SU-DHL-6 (cell line): ENCODE measurements at regions not wholly inside any gene's neighbourhood (a gene's known extent, or its start where the extent isn't known, plus 50 kb on each side); places are given as distances from the start of the nearest gene placed in this dataset.

Source experiments
- H2AFZ ChIP-seq: fragments of 200-600 bp; sonication (generic); 2 replicates; pipeline ENCODE4 v1.6.1; 2014; ENCODE audit warnings: low read depth, mild to moderate bottlenecking, moderate library complexity, mixed read lengths, antibody characterized with exemption, low read length; ENCODE audit not compliant: severe bottlenecking
- H3F3A ChIP-seq: fragments of 200-600 bp; shearing (Covaris generic); 2 replicates; pipeline ENCODE4 v1.6.0; 2016; ENCODE audit warnings: antibody characterized with exemption, mild to moderate bottlenecking; ENCODE audit not compliant: insufficient read depth
- H3K27ac ChIP-seq: fragments of 200-600 bp; sonication (generic); 2 replicates; pipeline ENCODE4 v1.5.1; 2016; ENCODE audit warnings: low read depth, mild to moderate bottlenecking, low read length, moderate library complexity, mixed read lengths
- H3K27me3 ChIP-seq: fragments of 200-600 bp; sonication (generic), shearing (Covaris generic); 2 replicates; pipeline ENCODE4 v1.6.0; 2014; ENCODE audit warnings: mild to moderate bottlenecking, low read length
- H3K36me3 ChIP-seq: fragments of 200-600 bp; sonication (generic); 2 replicates; pipeline ENCODE4 v1.6.1; 2014; ENCODE audit warnings: mild to moderate bottlenecking, low read length, mixed read lengths
- H3K4me2 ChIP-seq: fragments of 300-600, 200-600 bp; shearing (Covaris generic), sonication (generic); 2 replicates; pipeline ENCODE4 v1.6.0; 2014; ENCODE audit warnings: low read length, low read depth, mild to moderate bottlenecking; ENCODE audit not compliant: poor library complexity, severe bottlenecking
- H3K4me3 ChIP-seq: fragments of 200-600 bp; sonication (generic); 2 replicates; pipeline ENCODE4 v1.5.1; 2014; ENCODE audit warnings: antibody characterized with exemption, low read length, mild to moderate bottlenecking, mixed read lengths; ENCODE audit not compliant: insufficient read depth, poor library complexity, severe bottlenecking
- H3K79me2 ChIP-seq: fragments of 200-600 bp; sonication (generic); 2 replicates; pipeline ENCODE4 v1.6.1; 2014; ENCODE audit warnings: mild to moderate bottlenecking, low read length, moderate library complexity; ENCODE audit not compliant: insufficient read depth
- H3K9ac ChIP-seq: fragments of 200-600 bp; sonication (generic); 2 replicates; pipeline ENCODE4 v1.7.0; 2014; ENCODE audit warnings: mild to moderate bottlenecking, low read length
- H3K9me2 ChIP-seq: fragments of 200-600 bp; sonication (generic); replicated peaks from 2 replicates; pipeline ENCODE4 v1.6.1; 2014; ENCODE audit warnings: low read length; ENCODE audit not compliant: insufficient read depth
- H3K9me3 ChIP-seq: fragments of 200-600 bp; sonication (generic); 2 replicates; pipeline ENCODE4 v1.6.1; 2014; ENCODE audit warnings: low read length, mixed read lengths; ENCODE audit not compliant: insufficient read depth
- H4K20me1 ChIP-seq: fragments of 200-600 bp; sonication (generic); 2 replicates; pipeline ENCODE4 v1.6.1; 2014; ENCODE audit warnings: low read depth, mild to moderate bottlenecking, antibody characterized with exemption, low read length, moderate library complexity, mixed read lengths
- CTCF ChIP-seq: fragments of 200-600 bp; sonication (generic); IDR thresholded peaks from one replicate; pipeline ENCODE4 v1.5.1; 2017; ENCODE audit warnings: antibody characterized with exemption, mild to moderate bottlenecking, low read length, moderate library complexity; ENCODE audit not compliant: insufficient read depth, poor library complexity, severe bottlenecking
- EZH2phosphoT487 ChIP-seq: fragments of 200-600 bp; sonication (generic), shearing (Covaris generic); conservative IDR thresholded peaks from 2 replicates; pipeline ENCODE4 v1.6.1; 2018; ENCODE audit warnings: mild to moderate bottlenecking, antibody characterized with exemption, low read length, moderate library complexity, mixed read lengths

GRCh38 chr5:133818031-133818431 is 150.4 kb downstream of the C5orf15 start:
- Histone ChIP-seq H3K9ac (no peak overlapping the region), H3K27ac (no peak overlapping the region), H4K20me1 (no peaks in the 10 kb centered on the region), H3K27me3 (no peaks in the 10 kb centered on the region), H2AFZ (no peak overlapping the region), H3K9me2 (no peaks in the 10 kb centered on the region), H3K4me2 (no peak overlapping the region), H3K4me3 (no peak overlapping the region), H3F3A (no peaks in the 10 kb centered on the region), H3K9me3 (no peaks in the 10 kb centered on the region), H3K36me3 (no peaks in the 10 kb centered on the region), H3K79me2 (no peaks in the 10 kb centered on the region)
- no peak for TF ChIP-seq EZH2phosphoT487
- TF ChIP-seq CTCF = no peak

GRCh38 chr5:133817456-133817855 is 151.0 kb downstream of the C5orf15 start:
- Histone ChIP-seq H3K36me3 (no peaks in the 10 kb centered on the region), H2AFZ (no peak overlapping the region), H3F3A (no peaks in the 10 kb centered on the region), H4K20me1 (no peaks in the 10 kb centered on the region), H3K27ac (no peak overlapping the region), H3K4me2 (no peak overlapping the region), H3K9me3 (no peaks in the 10 kb centered on the region), H3K4me3 (no peak overlapping the region), H3K9me2 (no peaks in the 10 kb centered on the region), H3K79me2 (no peaks in the 10 kb centered on the region), H3K9ac (no peak overlapping the region), H3K27me3 (no peaks in the 10 kb centered on the region)
- TF ChIP-seq EZH2phosphoT487 (no peak), CTCF (no peak)

- H4K20me1 ChIP-seq = no peaks in the 10 kb centered on the region
- H3K27ac ChIP-seq = no peak overlapping the region
- no peaks in the 10 kb centered on the region for H3K9me2 ChIP-seq
- no peaks in the 10 kb centered on the region for H3K36me3 ChIP-seq
- H3K9ac ChIP-seq = no peak overlapping the region
- no peak overlapping the region for H2AFZ ChIP-seq
- H3K27me3 ChIP-seq = no peaks in the 10 kb centered on the region
- no peaks in the 10 kb centered on the region for H3K79me2 ChIP-seq
- H3F3A ChIP-seq = no peaks in the 10 kb centered on the region
- H3K4me3 ChIP-seq = no peak overlapping the region
- H3K9me3 ChIP-seq = no peaks in the 10 kb centered on the region
- H3K4me2 ChIP-seq = no peak overlapping the region
- TF ChIP-seq CTCF (no peak), EZH2phosphoT487 (no peak)
Measured at GRCh38 chr5:133816791-133817190, 151.6 kb downstream of the C5orf15 start.
